GM12872 (cell line): ENCODE measurements at regions not wholly inside any gene's neighbourhood (a gene's known extent, or its start where the extent isn't known, plus 50 kb on each side); places are given as distances from the start of the nearest gene placed in this dataset.

Experiments used
- TF ChIP-seq, protein P1 (sequence below): IDR thresholded peaks from 3 replicates; pipeline ENCODE4 v1.5.1; 2011; ENCODE audit warnings: low read depth, mild to moderate bottlenecking, low read length, moderate library complexity; ENCODE audit not compliant: insufficient read depth

DNA sequence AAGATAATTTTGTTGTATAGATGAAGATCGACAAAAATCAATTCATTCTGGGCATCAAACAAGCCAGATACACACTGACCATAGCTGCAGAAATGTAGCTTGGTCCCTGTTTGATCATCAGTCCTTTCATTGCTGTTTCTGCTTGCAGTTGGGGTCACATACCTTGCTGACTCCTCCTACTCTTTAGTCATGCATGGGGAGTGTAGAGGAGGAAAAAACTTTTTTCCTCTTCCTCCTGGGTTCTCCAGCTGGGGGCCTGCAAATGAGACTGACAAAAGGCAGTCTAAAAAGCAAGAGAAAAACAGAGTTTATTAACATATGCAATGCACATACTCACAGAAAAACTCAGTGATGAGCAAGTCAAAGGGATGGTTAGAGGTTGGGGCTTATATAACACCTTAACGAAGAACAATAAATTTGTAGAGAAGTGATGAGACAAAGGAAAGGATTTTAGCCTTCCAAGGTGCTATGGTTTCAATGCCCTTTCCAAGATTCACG lies 105.8 kb downstream of the QRSL1 start:
- TF ChIP-seq, protein P1, sequence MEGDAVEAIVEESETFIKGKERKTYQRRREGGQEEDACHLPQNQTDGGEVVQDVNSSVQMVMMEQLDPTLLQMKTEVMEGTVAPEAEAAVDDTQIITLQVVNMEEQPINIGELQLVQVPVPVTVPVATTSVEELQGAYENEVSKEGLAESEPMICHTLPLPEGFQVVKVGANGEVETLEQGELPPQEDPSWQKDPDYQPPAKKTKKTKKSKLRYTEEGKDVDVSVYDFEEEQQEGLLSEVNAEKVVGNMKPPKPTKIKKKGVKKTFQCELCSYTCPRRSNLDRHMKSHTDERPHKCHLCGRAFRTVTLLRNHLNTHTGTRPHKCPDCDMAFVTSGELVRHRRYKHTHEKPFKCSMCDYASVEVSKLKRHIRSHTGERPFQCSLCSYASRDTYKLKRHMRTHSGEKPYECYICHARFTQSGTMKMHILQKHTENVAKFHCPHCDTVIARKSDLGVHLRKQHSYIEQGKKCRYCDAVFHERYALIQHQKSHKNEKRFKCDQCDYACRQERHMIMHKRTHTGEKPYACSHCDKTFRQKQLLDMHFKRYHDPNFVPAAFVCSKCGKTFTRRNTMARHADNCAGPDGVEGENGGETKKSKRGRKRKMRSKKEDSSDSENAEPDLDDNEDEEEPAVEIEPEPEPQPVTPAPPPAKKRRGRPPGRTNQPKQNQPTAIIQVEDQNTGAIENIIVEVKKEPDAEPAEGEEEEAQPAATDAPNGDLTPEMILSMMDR = no peak

DNA sequence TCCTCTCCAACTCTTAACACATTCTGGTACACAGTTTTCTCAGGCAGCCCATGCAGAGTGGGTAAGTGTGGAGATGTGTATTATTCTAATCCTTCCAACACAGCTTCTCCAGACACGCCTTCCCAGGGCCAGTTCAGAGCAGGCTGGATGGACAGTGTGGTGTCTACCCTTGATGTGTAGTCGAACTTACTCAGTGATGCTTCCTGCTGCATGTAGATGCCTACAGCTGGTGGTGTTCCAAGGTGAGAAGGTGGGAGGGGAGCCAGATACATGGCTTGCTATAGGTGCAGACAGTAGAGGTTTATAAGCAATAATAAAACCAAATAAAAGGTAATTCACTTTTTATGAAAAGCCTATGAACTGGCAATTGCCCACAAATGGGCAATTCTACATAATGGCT lies 104.0 kb downstream of the QRSL1 start:
- TF ChIP-seq, protein P1 = no peak

DNA sequence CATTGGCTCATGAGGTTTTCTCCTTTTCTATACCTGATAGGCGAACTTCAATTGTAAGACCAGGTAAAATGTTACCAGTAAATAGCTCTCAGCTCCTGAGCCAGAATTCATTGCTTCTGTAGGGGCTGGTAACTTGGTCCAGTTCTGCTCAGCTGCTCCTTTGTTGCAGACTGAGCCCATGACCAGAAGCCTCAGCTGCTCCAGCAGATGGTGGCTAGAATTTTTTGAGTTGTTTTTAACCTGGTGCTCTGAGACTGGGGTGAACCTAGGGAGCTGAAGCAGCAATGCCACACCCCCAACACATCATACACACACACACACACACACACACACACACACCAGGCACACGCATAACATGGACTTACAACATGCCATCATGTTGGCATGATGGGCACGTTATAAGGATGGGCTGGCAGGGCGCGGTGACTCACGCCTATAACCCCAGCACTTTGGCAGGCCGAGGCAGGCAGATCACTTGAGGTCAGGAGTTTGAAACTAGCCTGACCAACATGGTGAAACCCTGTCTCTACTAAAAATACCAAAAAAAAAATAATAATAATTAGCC lies 103.1 kb downstream of the QRSL1 start:
- TF ChIP-seq, protein P1 = no peak

DNA sequence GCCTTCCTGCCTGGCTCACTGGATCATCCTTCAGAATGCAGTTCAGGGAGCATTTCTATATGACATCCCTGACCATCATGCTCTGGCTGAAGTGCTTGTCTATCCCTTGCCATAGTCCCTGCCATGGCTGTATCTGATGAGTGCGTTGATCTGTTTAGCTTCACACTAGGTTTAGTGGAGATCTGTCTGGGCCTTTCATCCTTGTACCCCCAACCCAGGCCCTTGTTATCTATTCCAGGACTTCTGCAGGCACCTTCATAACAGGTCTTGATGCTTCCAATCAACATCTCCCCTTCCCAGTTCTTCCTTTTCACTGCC lies 102.4 kb downstream of the QRSL1 start:
- TF ChIP-seq, protein P1 = no peak

DNA sequence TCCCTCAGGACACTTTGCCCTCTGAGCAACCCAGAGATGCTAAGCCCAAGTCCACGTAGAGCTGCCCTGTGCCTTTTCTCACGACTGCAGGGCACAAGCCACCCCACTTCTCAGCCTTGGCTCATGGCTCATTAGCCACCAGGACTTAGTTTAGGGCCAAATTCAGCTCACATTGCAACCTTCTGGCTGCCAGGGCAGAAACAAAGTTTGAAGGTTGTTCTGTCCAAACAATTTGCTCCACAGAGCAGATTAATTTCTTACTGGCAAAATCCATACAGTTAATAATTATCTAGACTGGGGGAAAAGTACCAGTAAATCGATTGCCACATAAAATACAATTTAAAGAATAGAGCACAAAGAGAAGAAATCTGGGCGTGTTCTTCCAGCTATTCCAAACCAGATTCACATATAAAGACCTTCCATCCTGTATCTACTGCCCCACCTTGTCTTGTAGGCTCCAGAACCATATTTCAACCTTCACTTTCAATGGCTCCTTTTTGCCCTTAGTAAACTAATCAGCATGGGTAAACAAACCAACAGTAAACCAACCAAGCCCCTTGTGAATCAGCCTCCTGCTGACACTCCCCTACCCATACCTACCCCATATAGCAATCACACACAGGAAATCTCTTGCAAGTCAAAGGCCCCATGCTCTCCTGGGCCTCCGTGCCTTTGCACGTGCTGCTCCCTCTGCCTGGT lies 101.9 kb downstream of the QRSL1 start:
- TF ChIP-seq, protein P1 = no peak

DNA sequence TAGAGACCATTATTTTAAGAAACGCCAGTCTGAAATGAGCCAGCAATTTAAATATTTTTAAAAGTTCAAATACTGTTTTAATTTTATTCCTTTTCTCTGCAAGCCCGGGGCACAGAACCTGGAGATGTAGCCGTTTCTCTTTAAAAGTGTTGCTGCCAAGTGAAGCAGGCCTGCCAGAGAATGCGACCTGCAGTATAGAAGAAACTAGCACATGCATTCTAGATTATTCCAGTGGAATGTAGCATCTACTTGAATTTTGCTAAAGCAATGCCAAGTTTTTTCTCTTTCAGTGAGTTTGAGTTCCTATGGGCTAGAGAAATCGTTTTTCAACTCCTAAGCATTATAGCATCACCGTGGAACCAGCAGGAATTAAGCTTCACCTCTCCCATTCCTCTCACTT lies 101.3 kb downstream of the QRSL1 start:
- TF ChIP-seq, protein P1 = no peak

DNA sequence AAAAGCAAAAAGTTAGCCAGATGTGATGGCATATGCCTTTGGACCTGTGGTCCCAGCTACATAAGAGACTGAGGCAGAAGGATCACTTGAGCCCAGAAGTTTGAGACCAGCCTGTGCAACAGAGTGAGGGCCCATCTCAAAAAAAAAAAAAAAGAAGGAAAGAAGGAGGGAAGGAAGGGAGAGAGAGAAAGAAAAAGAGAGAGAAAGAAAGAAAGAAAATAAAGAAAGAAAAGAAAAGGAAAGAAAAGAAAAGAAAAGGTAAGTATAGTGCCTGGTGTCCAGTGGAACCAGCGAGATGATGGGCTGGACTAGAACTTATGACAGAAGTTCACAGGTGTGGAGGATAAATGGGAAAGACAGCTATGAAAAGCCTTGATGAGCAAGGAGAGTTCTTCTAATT lies 100.9 kb downstream of the QRSL1 start:
- TF ChIP-seq, protein P1 = no peak
